ENCODE measurements at regions not wholly inside any gene's neighbourhood (a gene's known extent, or its start where the extent isn't known, plus 50 kb on each side); places are given as distances from the start of the nearest gene placed in this dataset.

DNA sequence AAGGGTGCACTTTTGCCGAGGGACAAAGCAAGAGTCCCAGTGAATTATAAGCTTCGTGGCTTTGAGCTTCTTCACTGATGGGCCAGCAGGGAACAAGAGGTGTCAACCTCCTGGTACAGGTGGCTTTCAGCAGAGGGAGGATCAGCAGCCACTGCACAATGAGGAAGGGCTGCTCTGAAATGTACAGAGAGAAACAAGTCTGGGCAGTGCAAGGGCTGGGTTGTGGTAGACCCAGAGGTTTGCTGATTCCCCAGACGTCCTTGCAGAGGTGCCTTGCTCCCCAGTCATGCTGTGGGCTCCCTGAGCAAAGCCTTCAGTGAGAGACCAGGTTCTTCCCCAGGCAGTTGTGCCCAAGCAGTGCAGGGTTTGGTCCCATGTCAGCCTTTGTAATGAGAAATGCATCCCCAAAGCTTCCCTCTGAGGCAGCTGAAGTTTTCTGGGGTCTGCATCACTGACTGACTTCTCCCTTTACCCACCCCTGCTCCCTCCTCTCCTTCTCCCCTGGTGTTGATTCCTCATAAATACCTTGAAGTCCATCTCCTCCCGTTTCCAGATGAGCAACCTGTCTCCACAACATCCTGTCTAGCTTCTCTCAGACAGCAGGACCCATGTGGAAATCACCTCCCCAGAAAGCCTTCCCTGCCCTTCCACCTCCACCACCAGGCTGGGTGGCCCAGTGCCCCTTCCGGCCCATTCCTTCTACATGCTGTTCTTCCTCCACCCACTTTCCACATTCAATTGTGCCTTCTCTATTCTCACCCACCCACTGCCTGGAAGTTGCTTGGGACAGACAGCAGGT is 599.6 kb upstream of the ADAMTS16 start:
- no peak overlapping the region for H3K27ac ChIP-seq (ENCODE audit: low read depth)
- H3K4me1 ChIP-seq (ENCODE audit: insufficient read depth): no peaks in the 10 kb centered on the region
- no peaks in the 10 kb centered on the region for H3K36me3 ChIP-seq (ENCODE audit: insufficient read depth)
- no peak overlapping the region for H3K4me3 ChIP-seq (ENCODE audit: low read depth, low read length)
- WGBS: 59% methylated on average over 5 of the region's 5 CpGs
- no peak for DNase-seq (ENCODE audit: extremely low spot score)

DNA sequence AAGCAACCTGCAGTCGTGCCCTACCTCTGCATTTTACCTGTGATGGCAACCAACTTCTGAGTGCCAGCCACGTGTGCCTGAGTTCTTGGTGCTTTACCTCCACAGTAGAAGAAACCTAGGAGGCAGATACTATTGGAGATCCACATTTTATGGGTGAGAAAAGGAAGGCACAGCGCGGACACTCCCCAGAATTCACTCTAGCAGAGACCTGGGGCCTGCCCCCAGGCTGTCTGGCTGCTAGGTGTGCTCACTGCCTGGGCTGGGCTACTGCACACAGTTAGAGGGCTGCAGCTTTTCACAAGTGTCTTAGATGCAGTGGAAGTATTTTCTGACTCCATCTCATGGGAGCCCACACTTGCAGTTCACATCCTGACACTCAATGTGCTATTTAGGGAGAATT is 598.8 kb upstream of the ADAMTS16 start:
- WGBS: 82% methylated on average over 4 of the region's 4 CpGs
- Histone ChIP-seq H3K4me3 (ENCODE audit: low read depth, low read length) (no peak overlapping the region), H3K27ac (ENCODE audit: low read depth) (no peak overlapping the region), H3K4me1 (ENCODE audit: insufficient read depth) (no peaks in the 10 kb centered on the region), H3K36me3 (ENCODE audit: insufficient read depth) (no peaks in the 10 kb centered on the region)
- DNase-seq (ENCODE audit: extremely low spot score): no peak

DNA sequence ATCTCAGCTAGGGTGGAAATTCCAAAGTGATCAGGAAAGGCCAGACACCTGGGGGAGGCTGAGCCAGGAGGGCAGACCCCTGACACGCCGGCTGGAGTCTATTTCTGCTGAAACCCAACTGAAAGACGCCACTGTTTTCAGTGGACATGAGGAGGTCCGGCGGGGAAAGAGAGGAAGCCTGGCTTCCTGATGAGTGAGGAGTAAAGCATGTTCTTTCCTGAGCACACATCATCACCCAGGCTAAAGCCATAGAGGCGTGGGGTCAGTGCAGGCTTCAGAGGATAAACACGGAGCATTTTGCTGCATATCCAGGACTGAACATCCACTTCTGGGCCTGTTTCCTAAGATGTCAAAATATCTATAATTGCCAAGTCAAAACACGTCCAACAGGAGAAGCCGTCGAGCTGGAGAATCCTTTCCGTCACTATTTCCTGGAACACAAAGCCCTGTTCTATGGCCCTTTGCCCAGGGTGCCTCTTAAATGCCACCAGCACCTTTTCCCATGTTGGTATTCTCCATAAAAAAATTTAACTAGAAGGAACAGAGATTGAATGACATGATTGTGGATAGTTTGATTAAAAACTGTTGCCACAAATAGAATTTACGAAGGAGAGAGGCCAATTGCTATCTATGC is 597.9 kb upstream of the ADAMTS16 start:
- Histone ChIP-seq H3K36me3 (ENCODE audit: insufficient read depth) (no peaks in the 10 kb centered on the region), H3K4me3 (ENCODE audit: low read depth, low read length) (no peak overlapping the region), H3K4me1 (ENCODE audit: insufficient read depth) (no peaks in the 10 kb centered on the region), H3K27ac (ENCODE audit: low read depth) (no peak overlapping the region)
- WGBS: 44% methylated on average over 12 of the region's 12 CpGs
- DNase-seq (ENCODE audit: extremely low spot score): peak; percentile 17

DNA sequence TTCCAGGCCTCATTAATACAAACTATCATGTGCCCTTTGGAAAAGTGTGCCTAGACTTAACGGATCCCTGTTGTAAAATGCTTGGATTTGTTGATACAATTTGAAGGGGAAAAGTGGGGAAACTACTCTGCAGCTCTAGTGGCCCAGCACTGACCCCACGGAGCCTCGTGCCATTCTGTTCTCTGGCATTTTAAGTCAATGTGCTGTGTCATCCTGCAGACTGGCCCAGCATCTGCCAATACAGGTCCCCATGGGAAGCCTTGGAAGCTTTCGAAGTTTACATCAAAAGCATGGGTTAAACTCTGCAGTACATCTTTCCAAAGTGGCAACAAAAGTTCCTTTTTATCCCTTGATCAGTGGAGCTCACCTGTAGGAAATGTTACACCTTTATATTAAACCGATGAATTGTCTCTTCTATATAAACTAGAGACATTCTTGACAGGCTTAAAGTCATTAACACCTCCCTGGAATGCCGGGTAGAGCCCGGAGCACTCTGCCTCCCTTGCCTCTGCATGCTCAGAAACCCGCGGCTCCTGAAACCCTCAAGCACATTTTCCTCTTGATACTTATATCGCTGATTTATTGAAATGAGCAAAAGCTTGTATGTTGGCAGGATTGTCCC is 596.0 kb upstream of the ADAMTS16 start:
- Histone ChIP-seq H3K36me3 (ENCODE audit: insufficient read depth) (no peaks in the 10 kb centered on the region), H3K4me1 (ENCODE audit: insufficient read depth) (no peaks in the 10 kb centered on the region), H3K27ac (ENCODE audit: low read depth) (no peak overlapping the region), H3K4me3 (ENCODE audit: low read depth, low read length) (no peak overlapping the region)
- WGBS: 47% methylated on average over 10 of the region's 10 CpGs
- no peak for DNase-seq (ENCODE audit: extremely low spot score)

DNA sequence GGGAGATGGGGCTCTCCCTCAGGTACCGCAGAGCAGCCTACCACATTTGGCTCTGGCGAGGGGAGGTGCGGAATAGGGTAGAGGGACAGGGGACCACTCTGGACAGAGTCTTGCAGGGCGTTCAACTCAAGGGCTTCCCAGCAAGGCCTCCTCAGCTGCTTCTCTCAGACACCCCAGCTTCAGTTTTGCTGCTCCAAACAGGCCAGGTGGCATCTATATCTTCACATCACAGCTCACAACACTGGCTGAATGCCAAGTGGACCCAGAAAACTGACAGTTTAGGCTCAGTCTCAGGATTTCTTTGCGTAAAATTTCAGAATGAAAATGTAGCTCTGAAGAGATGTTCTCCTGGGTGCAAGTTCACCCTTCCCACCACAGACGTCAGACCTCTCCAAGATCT is 592.6 kb upstream of the ADAMTS16 start:
- no peak overlapping the region for H3K4me3 ChIP-seq (ENCODE audit: low read depth, low read length)
- H3K27ac ChIP-seq (ENCODE audit: low read depth): no peak overlapping the region
- no peaks in the 10 kb centered on the region for H3K4me1 ChIP-seq (ENCODE audit: insufficient read depth)
- WGBS: 79% methylated on average over 6 of the region's 6 CpGs
- DNase-seq (ENCODE audit: extremely low spot score): no peak
- no peaks in the 10 kb centered on the region for H3K36me3 ChIP-seq (ENCODE audit: insufficient read depth)

DNA sequence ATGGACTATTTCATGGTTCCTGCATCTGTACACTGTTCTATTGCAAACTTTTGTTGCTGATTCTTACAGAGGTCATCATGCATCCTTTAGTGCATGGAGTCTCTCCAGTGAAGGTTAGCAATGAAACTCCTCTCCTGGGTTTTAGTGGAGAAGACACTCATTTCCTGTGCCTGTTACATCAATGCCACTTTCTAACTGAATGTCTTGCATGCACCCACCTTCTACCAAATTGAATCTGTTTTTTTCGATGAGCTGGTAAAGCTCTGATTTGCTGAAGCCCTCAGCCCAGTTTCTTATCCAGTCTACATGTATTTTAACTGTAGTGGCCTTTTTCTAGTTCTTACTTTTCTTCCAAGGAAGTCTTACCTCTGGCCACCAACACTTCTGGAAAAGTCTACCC is 591.8 kb upstream of the ADAMTS16 start:
- DNase-seq (ENCODE audit: extremely low spot score): no peak
- no peaks in the 10 kb centered on the region for H3K36me3 ChIP-seq (ENCODE audit: insufficient read depth)
- no peaks in the 10 kb centered on the region for H3K4me1 ChIP-seq (ENCODE audit: insufficient read depth)
- 81% methylated on average over 1 of the region's 1 CpG for WGBS
- no peak overlapping the region for H3K4me3 ChIP-seq (ENCODE audit: low read depth, low read length)
- no peak overlapping the region for H3K27ac ChIP-seq (ENCODE audit: low read depth)

DNA sequence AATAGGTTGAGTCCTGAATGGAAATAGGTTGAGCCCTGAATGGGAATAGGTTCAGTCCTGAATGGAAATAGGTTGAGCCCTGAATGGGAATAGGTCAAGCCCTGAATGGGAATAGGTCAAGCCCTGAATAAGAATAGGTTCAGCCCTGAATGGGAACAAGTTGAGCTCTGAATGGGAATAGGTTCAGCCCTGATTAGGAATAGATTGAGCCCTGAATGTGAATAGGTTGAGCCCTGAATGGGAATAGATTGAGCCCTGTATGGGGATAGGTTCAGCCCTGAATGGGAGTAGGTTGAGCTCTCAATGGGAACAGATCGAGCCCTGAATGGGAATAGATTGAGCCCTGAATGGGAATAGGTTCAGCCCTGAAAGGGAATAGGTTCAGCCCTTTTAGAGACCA is 590.8 kb upstream of the ADAMTS16 start:
- DNase-seq (ENCODE audit: extremely low spot score): no peak
- 77% methylated on average over 1 of the region's 1 CpG for WGBS
- no peaks in the 10 kb centered on the region for H3K36me3 ChIP-seq (ENCODE audit: insufficient read depth)
- H3K4me1 ChIP-seq (ENCODE audit: insufficient read depth): no peaks in the 10 kb centered on the region
- H3K4me3 ChIP-seq (ENCODE audit: low read depth, low read length): no peak overlapping the region
- no peak overlapping the region for H3K27ac ChIP-seq (ENCODE audit: low read depth)

DNA sequence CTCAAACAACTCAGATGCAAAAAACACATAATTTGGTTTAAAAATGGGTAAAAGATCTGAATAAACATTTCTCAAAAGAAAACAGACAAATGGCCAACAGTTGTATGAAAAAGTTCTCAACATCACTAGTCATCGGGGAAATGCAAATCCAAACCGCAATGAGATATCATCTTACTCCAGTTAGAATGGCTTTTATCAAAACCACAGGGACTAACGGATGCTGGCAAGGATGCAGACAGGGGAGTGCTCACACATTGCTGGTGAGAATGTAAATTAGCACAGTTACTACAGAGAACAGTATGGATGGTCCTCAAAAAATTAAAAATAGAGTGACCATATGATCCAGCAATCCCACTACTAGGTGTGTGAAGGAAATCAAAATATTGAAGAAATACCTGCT is 589.1 kb upstream of the ADAMTS16 start:
- H3K4me3 ChIP-seq (ENCODE audit: low read depth, low read length): no peak overlapping the region
- no peak overlapping the region for H3K27ac ChIP-seq (ENCODE audit: low read depth)
- H3K36me3 ChIP-seq (ENCODE audit: insufficient read depth): no peaks in the 10 kb centered on the region
- WGBS: 71% methylated on average over 3 of the region's 3 CpGs
- no peaks in the 10 kb centered on the region for H3K4me1 ChIP-seq (ENCODE audit: insufficient read depth)
- DNase-seq (ENCODE audit: extremely low spot score): no peak

DNA sequence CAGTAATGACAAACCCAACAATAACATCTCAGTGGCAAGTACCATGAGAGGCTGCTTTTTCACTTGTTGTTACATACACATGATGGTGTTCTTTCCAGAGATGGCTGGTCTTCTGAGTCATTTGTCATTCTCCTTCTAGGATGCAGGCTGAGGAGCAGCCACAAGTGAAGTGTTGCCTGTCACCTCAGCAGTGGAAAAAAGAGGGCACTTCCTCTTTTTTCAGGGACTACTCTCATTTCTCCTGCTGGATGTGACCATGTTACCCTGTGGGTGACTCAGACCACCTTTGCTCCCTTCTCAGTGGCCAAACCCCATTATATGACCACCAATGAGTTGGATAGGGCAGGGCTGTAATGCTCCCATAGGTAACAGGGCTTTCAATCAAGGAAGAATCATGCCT is 587.0 kb upstream of the ADAMTS16 start:
- H3K36me3 ChIP-seq (ENCODE audit: insufficient read depth): no peaks in the 10 kb centered on the region
- H3K27ac ChIP-seq (ENCODE audit: low read depth): no peak overlapping the region
- DNase-seq (ENCODE audit: extremely low spot score): no peak
- no peaks in the 10 kb centered on the region for H3K4me1 ChIP-seq (ENCODE audit: insufficient read depth)
- no peak overlapping the region for H3K4me3 ChIP-seq (ENCODE audit: low read depth, low read length)

DNA sequence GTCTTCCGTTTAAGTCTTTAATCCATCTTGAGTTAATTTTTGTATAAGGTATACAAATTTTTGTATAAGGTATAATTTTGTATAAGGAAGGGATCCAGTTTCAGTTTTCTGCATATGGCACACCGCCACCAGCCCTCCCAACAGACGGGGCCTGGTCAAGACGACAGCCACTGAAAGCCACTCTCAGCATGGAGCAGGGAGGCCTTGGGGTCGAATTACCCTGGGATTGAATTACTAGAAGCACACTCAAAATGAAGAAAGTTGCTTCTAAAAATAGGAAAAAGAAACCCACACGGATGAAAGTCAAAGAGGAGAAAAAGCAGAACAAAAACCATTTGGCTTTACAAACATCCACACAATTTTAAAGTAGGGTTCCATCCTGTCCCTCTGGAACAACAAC is 586.2 kb upstream of the ADAMTS16 start:
- Histone ChIP-seq H3K36me3 (ENCODE audit: insufficient read depth) (no peaks in the 10 kb centered on the region), H3K27ac (ENCODE audit: low read depth) (no peak overlapping the region), H3K4me1 (ENCODE audit: insufficient read depth) (no peaks in the 10 kb centered on the region), H3K4me3 (ENCODE audit: low read depth, low read length) (no peak overlapping the region)
- 42% methylated on average over 6 of the region's 6 CpGs for WGBS
- no peak for DNase-seq (ENCODE audit: extremely low spot score)

DNA sequence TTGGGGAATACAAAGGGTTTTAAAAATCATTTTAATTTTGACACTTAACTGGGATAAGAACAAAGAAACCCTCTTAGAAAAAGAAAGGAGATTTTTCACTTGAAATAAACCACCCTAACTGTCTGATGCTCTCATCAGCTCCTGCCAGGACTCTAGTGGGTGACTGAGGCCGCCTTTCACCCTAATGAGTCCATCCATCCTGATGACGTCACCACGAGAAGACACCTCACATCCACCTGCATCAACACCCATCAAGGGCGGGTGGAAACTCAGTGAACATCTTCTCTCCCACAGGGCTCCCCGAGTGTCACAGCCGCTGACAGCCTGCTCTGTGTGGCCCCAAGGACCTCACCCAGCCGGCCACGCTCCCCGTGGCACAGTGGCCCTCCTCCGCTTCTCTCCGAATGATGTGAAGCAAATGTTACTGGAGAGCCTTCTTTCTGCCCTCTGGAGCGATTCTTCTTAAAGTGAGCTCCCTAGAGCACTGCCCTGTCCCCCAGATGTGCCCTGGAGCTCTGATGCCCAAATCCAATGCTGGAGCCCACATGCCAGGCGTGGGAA is 584.3 kb upstream of the ADAMTS16 start:
- no peak for DNase-seq (ENCODE audit: extremely low spot score)
- 82% methylated on average over 13 of the region's 13 CpGs for WGBS

DNA sequence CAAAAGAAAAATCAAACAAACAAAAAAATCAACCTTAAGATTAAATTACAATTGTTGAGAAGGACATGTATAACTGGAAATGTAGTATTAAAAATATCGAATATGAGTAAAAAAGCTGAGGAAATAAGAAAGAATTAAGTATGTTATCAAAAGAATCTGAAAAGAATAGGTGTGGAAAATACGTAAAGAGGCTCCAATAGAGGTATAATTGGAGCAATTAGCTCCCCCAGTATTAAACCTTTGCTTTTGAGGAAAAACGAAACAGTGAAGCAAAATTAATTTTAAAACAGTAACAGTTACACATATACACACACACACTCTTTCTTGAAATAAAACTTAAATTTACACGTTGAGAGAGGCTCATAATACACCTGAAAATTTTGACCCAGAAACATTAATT is 578.7 kb upstream of the ADAMTS16 start:
- H3K4me1 ChIP-seq (ENCODE audit: insufficient read depth): no peaks in the 10 kb centered on the region
- H3K36me3 ChIP-seq (ENCODE audit: insufficient read depth): no peaks in the 10 kb centered on the region
- WGBS: 69% methylated on average over 4 of the region's 4 CpGs
- H3K27ac ChIP-seq (ENCODE audit: low read depth): no peak overlapping the region
- no peak for DNase-seq (ENCODE audit: extremely low spot score)
- H3K4me3 ChIP-seq (ENCODE audit: low read depth, low read length): no peak overlapping the region

More for the DNA sequence above, 584.3 kb upstream of the ADAMTS16 start:
- H3K4me3 ChIP-seq (ENCODE audit: low read depth, low read length): no peak overlapping the region
- H3K36me3 ChIP-seq (ENCODE audit: insufficient read depth): no peaks in the 10 kb centered on the region
- no peaks in the 10 kb centered on the region for H3K4me1 ChIP-seq (ENCODE audit: insufficient read depth)
- no peak overlapping the region for H3K27ac ChIP-seq (ENCODE audit: low read depth)

DNA sequence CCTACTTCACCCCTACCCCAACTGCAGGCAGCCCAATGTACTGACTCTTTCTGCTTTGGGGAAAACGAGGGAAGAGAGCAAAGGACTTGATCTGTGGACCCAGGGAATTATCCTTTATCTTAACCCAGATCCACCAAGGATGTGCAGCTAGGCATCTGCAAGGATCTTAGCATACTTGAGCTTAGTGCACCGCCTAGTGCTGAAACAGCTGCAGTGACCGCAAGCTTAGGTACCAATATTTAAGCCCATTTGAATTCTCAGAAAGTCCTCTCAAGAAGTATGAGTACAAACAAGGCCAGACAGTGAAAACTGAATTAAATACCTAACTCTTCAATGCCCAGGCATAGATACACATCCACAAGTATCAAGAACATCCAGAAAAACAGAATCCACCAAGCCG is 576.7 kb upstream of the ADAMTS16 start:
- 50% methylated on average over 4 of the region's 4 CpGs for WGBS

More for the DNA sequence above, 576.7 kb upstream of the ADAMTS16 start:
- no peaks in the 10 kb centered on the region for H3K36me3 ChIP-seq (ENCODE audit: insufficient read depth)
- no peaks in the 10 kb centered on the region for H3K4me1 ChIP-seq (ENCODE audit: insufficient read depth)
- no peak for DNase-seq (ENCODE audit: extremely low spot score)
- H3K27ac ChIP-seq (ENCODE audit: low read depth): no peak overlapping the region
- no peak overlapping the region for H3K4me3 ChIP-seq (ENCODE audit: low read depth, low read length)

Measured in urinary bladder (tissue), 3 donors.